RWPE2 (cell line): ENCODE measurements at regions not wholly inside any gene's neighbourhood (a gene's known extent, or its start where the extent isn't known, plus 50 kb on each side); places are given as distances from the start of the nearest gene placed in this dataset.

Experiments used
- ATAC-seq: fragments of 200-7000 bp; cut with Tn5 transposase; 3 replicates; pipeline ENCODE4 v1.9.1; 2021; ENCODE audit warnings: low read depth
- DNase-seq: peaks from one replicate; pipeline ENCODE4 v3.0.0-alpha.2; 2020; ENCODE audit warnings: low spot score
- H3K27ac ChIP-seq: fragments of 450-650 bp; 2 replicates; pipeline ENCODE4 v1.5.1; 2017; ENCODE audit warnings: mild to moderate bottlenecking; ENCODE audit not compliant: poor library complexity, severe bottlenecking
- H3K27me3 ChIP-seq: fragments of 250-450 bp; sonication (Bioruptor Pico); 2 replicates; pipeline ENCODE4 v1.5.1; 2021; ENCODE audit warnings: mild to moderate bottlenecking, moderate library complexity; ENCODE audit not compliant: insufficient read depth, poor library complexity, severe bottlenecking
- H3K36me3 ChIP-seq: fragments of 250-450 bp; sonication (Bioruptor Pico); 2 replicates; pipeline ENCODE4 v1.5.1; 2020; ENCODE audit warnings: low read depth, mild to moderate bottlenecking, moderate library complexity
- H3K4me1 ChIP-seq: fragments of 250-450 bp; sonication (Bioruptor Pico); 2 replicates; pipeline ENCODE4 v1.5.1; 2021; ENCODE audit warnings: mild to moderate bottlenecking, moderate library complexity; ENCODE audit not compliant: insufficient read depth, poor library complexity, severe bottlenecking
- H3K4me3 ChIP-seq: fragments of 250-450 bp; sonication (Bioruptor Pico); 2 replicates; pipeline ENCODE4 v1.5.1; 2021; ENCODE audit warnings: mild to moderate bottlenecking, moderate library complexity; ENCODE audit not compliant: severe bottlenecking
- H3K9me3 ChIP-seq: fragments of 250-450 bp; sonication (Bioruptor Pico); 2 replicates; pipeline ENCODE4 v1.5.1; 2021; ENCODE audit warnings: mild to moderate bottlenecking, moderate library complexity; ENCODE audit not compliant: severe bottlenecking
- TF ChIP-seq, protein P1 (sequence below): fragments of 450-650 bp; IDR thresholded peaks from one replicate; pipeline ENCODE4 v1.5.1; 2017; ENCODE audit warnings: mild to moderate bottlenecking, moderate library complexity; ENCODE audit not compliant: poor library complexity, severe bottlenecking

DNA sequence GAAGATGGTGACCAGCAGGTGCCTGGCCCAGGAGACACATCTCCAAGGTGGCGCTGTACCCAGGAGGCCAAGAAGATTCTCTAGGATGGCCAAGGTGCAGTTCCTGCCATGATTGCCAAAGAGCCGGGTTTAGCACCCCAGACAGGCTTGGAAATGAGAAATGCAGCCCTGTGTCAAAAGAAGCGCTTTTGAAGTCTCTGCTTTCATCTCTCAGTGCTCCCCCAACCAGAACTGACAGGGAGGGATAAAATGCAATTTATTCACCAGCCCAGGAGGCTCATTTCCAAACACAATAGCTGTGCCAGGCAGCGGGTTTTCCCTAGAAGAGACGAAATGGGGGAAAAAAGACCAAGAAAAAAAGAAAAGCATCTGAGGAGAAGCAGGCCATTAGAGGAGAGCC lies 195.9 kb upstream of the NCAM1 start:
- no peaks in the 10 kb centered on the region for H3K27me3 ChIP-seq
- TF ChIP-seq, protein P1, sequence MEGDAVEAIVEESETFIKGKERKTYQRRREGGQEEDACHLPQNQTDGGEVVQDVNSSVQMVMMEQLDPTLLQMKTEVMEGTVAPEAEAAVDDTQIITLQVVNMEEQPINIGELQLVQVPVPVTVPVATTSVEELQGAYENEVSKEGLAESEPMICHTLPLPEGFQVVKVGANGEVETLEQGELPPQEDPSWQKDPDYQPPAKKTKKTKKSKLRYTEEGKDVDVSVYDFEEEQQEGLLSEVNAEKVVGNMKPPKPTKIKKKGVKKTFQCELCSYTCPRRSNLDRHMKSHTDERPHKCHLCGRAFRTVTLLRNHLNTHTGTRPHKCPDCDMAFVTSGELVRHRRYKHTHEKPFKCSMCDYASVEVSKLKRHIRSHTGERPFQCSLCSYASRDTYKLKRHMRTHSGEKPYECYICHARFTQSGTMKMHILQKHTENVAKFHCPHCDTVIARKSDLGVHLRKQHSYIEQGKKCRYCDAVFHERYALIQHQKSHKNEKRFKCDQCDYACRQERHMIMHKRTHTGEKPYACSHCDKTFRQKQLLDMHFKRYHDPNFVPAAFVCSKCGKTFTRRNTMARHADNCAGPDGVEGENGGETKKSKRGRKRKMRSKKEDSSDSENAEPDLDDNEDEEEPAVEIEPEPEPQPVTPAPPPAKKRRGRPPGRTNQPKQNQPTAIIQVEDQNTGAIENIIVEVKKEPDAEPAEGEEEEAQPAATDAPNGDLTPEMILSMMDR = no peak
- no peaks in the 10 kb centered on the region for H3K4me1 ChIP-seq
- no peaks in the 10 kb centered on the region for H3K9me3 ChIP-seq
- ATAC-seq = no peak
- H3K36me3 ChIP-seq = no peaks in the 10 kb centered on the region
- DNase-seq = no peak
- no peak overlapping the region for H3K27ac ChIP-seq
- H3K4me3 ChIP-seq = no peak overlapping the region

DNA sequence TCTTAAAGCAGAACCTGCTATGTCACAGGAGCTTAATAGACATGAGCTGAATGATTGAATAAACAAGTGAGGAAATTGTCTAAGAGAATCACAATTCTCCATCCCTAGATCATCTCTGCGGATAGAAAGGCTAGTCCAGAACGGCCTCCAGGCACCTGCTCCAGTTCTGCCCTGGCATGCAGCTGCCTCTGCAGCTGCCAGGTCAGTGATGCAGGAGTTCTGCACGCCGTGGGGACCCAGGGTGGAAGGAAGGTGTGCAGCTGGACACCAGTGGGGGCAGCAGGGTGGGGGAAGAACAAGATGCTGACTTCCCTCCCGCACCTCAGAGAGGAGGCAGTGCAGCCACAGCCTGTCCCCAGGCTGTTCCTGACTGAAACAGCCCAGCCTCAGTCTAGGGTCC lies 192.1 kb upstream of the NCAM1 start:
- ATAC-seq (no peak), DNase-seq (no peak)
- no peaks in the 10 kb centered on the region for H3K36me3 ChIP-seq
- TF ChIP-seq, protein P1 = no peak
- no peaks in the 10 kb centered on the region for H3K4me1 ChIP-seq
- no peaks in the 10 kb centered on the region for H3K27me3 ChIP-seq
- no peak overlapping the region for H3K4me3 ChIP-seq
- no peaks in the 10 kb centered on the region for H3K9me3 ChIP-seq
- H3K27ac ChIP-seq = no peak overlapping the region

DNA sequence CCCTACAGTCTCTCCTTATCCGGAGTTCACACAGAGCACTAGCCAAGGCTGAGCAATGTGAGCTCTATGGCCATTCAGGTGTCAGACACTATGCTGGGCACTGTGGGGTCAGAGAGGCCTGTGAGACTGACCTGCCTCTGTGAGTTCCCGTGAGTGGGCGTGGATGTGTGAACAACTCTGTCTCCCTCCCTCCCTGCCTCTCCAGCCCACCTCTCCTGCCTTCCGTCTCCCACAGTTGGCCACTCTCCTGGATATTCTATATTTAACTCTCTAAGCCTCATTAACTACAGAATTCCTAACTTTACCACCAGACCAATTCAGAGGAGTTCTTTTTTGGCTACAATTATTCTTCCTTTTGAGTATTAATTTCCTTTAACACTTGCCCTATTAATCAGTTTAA lies 191.6 kb upstream of the NCAM1 start:
- H3K27me3 ChIP-seq = no peaks in the 10 kb centered on the region
- ATAC-seq = no peak

DNA sequence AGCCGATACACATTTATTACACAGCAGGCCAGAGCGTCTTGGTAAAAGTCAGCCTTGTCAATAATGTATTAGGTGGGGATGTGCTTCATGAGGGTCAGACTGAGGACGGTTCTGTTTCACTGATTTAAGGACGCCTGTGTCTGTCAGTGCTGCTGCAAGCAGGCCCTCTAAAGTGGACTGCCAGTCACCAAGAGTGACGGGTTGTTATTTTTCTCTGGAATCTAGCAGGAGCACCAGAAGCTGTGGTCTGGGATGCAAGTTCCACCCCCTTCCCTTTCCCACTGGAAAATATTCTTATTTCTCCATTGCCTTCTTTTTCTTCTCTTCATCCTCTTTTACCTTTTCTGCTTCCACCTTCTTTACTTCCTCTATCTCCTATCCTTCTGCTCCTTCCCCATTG lies 191.2 kb upstream of the NCAM1 start:
- TF ChIP-seq, protein P1 = no peak
- DNase-seq (no peak), ATAC-seq (no peak)
- Histone ChIP-seq H3K36me3 (no peaks in the 10 kb centered on the region), H3K9me3 (no peaks in the 10 kb centered on the region), H3K27me3 (no peaks in the 10 kb centered on the region), H3K27ac (no peak overlapping the region), H3K4me3 (no peak overlapping the region), H3K4me1 (no peaks in the 10 kb centered on the region)

More for the DNA sequence above, 191.6 kb upstream of the NCAM1 start:
- Histone ChIP-seq H3K27ac (no peak overlapping the region), H3K9me3 (no peaks in the 10 kb centered on the region), H3K4me1 (no peaks in the 10 kb centered on the region), H3K4me3 (no peak overlapping the region), H3K36me3 (no peaks in the 10 kb centered on the region)
- TF ChIP-seq, protein P1 = no peak
- no peak for DNase-seq

DNA sequence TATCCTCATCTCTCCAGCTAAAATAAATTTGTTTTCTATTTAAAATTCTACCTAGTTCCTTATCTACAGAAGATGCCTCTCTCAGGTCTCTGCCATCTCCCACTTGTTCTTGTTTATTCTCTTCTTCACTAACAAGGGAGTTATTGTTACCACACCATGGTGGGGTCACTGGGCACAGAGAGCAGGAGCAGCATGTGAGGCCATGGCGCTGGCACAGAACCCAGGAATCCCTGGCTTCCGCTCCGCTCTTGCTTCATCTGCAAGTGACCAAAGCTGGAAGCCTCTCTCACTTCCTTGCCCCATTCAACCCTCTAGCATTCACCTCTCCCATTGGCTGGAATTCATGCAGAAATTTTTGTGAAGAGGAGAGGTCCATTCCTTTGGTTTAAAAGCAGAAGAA lies 190.7 kb upstream of the NCAM1 start:
- Histone ChIP-seq H3K36me3 (no peaks in the 10 kb centered on the region), H3K9me3 (no peaks in the 10 kb centered on the region), H3K27ac (no peak overlapping the region), H3K27me3 (no peaks in the 10 kb centered on the region), H3K4me3 (no peak overlapping the region), H3K4me1 (no peaks in the 10 kb centered on the region)
- DNase-seq (no peak), ATAC-seq (no peak)
- TF ChIP-seq, protein P1 = no peak
